ENCODE measurements at regions not wholly inside any gene's neighbourhood (a gene's known extent, or its start where the extent isn't known, plus 50 kb on each side); places are given as distances from the start of the nearest gene placed in this dataset.

- ATAC-seq (no peak), DNase-seq (no peak)
- H3K36me3 ChIP-seq, result no peaks in the 10 kb centered on the region
- intact Hi-C loops (cut with DNase I), result no loop called here
- H3K27ac ChIP-seq, result no peak overlapping the region
- TF ChIP-seq CTCF (IDR thresholded peaks at IDR 0.05), result no peak
- H3K4me1 ChIP-seq, result peaks cover 0 to 5% of the 10 kb centered on the region in 2 donors
- H3K27me3 ChIP-seq, result peaks cover 0 to 58% of the 10 kb centered on the region in 2 donors
- H3K4me3 ChIP-seq, result no peak overlapping the region
- no peaks in the 10 kb centered on the region for H3K9me3 ChIP-seq
These were observed 176.1 kb upstream of the MVB12B start for GRCh38 chr9:126150411-126151030.

GRCh38 chr9:126151031-126151685 lies 175.5 kb upstream of the MVB12B start:
- ATAC-seq (peak; percentile 60), DNase-seq (peak in 3 of 4 donors; percentile 16 to 43 (median 34))
- H3K27me3 ChIP-seq, result peaks cover 0 to 53% of the 10 kb centered on the region in 2 donors
- H3K4me3 ChIP-seq, result peak overlapping the region in 1 of 2 donors; percentile 4
- H3K36me3 ChIP-seq, result no peaks in the 10 kb centered on the region
- intact Hi-C loops (cut with DNase I), result no loop called here
- no peak for TF ChIP-seq CTCF (IDR thresholded peaks at IDR 0.05)
- no peak overlapping the region for H3K27ac ChIP-seq
- peaks cover 0 to 5% of the 10 kb centered on the region in 2 donors for H3K4me1 ChIP-seq
- no peaks in the 10 kb centered on the region for H3K9me3 ChIP-seq

DNA sequence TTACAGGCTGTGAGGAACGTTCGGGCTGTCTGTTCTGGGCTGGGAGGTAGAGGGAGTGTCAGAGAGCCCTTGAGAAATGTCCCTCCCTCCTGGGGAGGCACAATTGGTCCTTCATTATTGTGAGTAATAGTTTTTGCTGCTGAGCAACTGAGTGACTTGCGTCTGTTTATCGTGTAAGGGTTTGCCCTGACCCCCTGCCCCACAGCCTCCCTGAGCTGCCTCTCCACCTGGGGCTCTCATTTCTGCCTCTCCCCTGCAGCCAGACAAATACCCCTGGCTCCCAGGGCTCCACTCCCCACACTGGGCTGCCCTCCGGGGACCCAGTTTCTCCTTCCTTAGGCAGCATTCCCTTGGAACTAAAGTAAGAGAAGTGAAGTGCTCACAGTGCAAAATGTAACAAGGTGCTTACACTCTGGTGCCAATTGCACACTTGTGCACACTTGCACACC lies 174.9 kb upstream of the MVB12B start:
- H3K27me3 ChIP-seq, result peaks cover 0 to 47% of the 10 kb centered on the region in 2 donors
- H3K9me3 ChIP-seq, result no peaks in the 10 kb centered on the region
- no peak for TF ChIP-seq CTCF (IDR thresholded peaks at IDR 0.05)
- peaks cover 0 to 5% of the 10 kb centered on the region in 2 donors for H3K4me1 ChIP-seq
- DNase-seq (peak in 3 of 4 donors; percentile 26 to 49 (median 39)), ATAC-seq (peak; percentile 96)
- H3K4me3 ChIP-seq, result peak overlapping the region in 1 of 2 donors; percentile 4
- intact Hi-C loops (cut with DNase I), result no loop called here
- H3K36me3 ChIP-seq, result no peaks in the 10 kb centered on the region
- H3K27ac ChIP-seq, result no peak overlapping the region

DNA sequence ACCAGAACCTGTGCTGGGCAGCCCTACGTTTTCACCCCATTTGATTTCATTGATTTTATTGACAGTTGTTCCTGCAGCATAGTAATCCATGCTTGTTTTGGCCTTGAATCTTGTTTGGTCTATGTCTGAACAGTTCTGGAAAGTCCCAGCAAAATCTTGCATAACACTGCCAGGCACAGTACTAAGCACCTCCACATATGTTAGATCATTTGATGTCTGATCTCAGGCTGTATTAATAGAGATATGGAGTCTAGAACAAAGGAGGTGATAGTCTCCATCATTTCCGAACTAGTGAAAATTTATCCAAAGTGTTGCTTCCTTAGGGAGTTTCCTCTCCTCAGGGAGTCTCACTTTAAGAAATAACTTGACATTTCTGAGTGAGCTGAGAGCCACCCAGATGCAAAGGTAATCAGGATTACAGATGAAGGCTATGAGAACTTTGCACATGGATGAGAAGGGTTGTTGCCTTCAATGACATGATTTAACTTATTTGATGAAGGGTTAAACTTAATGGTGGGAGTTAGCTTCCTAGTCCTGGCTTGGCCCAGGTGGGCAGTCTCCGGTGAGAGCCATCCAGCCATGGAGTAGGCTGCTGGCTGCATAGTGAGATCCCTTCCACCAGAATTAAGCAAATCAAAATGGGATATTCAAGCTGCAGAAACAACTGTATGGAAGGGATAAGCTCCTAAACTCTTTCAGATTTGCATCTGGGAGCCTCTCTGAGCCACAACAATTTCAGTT lies 173.8 kb upstream of the MVB12B start:
- intact Hi-C loops (cut with DNase I), result no loop called here
- DNase-seq (no peak), ATAC-seq (no peak)
- Histone ChIP-seq H3K4me1 (peaks cover 0 to 5% of the 10 kb centered on the region in 2 donors), H3K27ac (no peak overlapping the region), H3K27me3 (peaks cover 0 to 47% of the 10 kb centered on the region in 2 donors), H3K4me3 (no peak overlapping the region), H3K9me3 (no peaks in the 10 kb centered on the region), H3K36me3 (no peaks in the 10 kb centered on the region)
- TF ChIP-seq CTCF (IDR thresholded peaks at IDR 0.05), result no peak

GRCh38 chr9:126153382-126153781 lies 173.2 kb upstream of the MVB12B start:
- TF ChIP-seq CTCF (IDR thresholded peaks at IDR 0.05), result no peak
- H3K4me1 ChIP-seq, result peaks cover 0 to 5% of the 10 kb centered on the region in 2 donors
- no peak overlapping the region for H3K27ac ChIP-seq
- DNase-seq (no peak), ATAC-seq (no peak)
- intact Hi-C loops (cut with DNase I), result no loop called here
- H3K27me3 ChIP-seq, result peaks cover 0 to 47% of the 10 kb centered on the region in 2 donors
- H3K36me3 ChIP-seq, result no peaks in the 10 kb centered on the region
- no peak overlapping the region for H3K4me3 ChIP-seq
- no peaks in the 10 kb centered on the region for H3K9me3 ChIP-seq

Measured in left lung (tissue), 4 donors.